ENCODE measurements at regions not wholly inside any gene's neighbourhood (a gene's known extent, or its start where the extent isn't known, plus 50 kb on each side); places are given as distances from the start of the nearest gene placed in this dataset.
"Not testable (repeated sequence)": the region's sequence is repeated elsewhere in the genome, so short reads cannot be mapped to it uniquely, and the experiment has no call there.

DNA sequence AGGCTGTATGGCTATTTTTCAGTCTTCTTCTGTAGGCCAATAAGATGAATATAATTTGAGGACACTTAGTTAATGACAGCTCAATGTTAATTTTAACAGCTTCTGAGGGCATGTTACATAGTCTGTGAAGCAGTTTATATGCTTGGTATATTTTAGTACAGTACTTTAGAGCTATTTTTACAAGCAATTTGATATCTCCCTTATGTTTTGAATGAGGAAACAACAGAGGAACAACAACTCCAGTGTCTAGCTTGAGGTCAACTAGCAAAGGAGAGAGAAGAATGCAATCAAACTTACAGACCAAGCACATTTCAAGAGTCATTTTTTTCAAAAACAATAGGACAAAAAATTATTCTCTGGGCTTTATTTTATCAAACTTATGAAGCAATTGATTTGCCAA is 469.1 kb upstream of the DCN start:
- no peak for DNase-seq

DNA sequence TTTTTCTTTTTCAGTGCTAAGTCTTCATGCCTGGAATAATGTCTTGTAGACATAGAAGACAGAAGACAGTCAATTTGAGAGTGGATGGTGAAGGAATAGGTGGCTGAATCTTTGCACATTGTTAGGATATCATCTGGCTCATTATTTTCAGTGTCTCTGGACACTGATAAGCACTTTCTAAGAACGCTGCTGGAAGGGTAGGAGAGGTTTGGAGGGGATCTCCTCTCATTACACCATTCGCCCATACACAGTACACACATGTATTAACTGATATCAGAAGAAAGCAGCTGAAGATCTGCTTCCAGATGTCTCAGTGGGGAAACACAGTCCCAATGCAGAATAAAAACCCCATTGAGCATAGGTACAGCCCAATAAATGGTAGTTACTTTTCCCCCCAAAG is 461.1 kb upstream of the DCN start:
- no peak for DNase-seq

DNA sequence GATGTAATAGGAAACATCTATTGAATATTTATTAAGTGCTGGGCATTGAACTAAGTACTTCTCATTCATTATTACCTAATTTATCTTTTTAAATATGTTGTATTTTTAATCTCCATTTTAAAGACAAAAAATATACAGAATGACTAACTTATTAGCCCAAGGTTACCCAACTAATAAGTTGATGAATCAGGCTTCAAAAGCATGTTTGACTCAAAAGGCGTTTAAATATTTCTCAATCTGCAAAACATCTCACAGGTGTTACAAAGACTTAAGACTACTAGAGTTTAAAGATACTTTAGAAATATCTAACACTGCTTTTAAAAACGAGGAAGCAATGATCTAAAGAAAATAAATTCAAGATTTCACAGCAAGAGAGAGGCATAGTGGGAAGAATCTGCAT is 457.4 kb upstream of the DCN start:
- DNase-seq = no peak

DNA sequence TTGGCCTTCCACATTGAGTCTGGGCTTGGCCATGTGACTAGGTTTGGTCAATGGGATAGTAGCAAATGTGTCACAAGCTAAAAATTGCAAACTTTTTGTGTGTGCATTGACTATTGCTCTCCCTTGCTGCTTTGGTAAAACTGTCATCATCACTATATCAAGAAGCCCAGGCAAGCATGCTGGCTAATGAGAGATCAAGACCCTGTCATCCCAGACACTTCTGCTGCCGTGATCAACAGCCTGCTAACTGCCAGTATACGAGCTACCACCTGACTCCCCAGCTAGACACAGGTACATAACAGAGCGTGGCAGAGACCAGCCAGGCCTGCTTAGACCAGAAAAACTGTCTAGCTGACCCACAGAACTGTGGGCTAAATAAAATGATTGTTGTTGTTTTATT is 456.7 kb upstream of the DCN start:
- no peak for DNase-seq

DNA sequence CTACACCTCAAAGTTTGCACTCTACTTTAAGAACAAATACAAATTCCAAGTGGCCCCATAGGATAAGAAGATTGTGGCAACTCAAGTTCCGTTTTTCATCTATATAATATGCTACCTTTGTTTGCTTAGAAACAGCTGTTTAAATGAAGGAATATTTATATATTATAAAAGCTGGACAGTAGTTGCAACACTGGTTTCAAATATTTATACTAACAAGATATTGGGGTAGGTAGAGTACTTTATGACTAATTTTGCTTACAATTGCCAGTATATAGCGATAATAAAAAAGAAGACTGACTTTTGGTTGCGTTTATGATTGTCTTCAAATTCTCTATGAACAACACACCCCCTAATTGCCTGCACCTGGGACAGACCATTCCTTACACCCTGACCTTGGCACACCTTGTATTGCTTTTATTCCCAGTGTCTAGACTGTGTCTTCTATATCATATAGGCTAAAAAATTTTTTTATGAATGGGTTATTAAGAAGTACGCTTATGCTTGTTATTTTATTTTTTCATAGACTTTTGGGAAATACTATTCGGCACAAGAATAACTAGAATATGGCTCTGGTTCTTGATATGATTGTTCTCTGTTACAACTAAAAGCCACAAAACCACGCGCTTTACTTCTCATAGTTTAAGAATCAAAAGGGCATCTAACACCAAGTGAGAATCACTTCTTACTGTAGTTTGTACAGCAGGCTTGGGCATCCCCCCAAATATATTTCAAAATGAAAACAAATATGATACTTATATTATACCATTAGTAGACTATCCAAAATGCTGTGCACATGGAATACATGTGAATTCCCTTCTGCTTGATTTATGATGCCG is 455.4 kb upstream of the DCN start:
- DNase-seq = no peak

DNA sequence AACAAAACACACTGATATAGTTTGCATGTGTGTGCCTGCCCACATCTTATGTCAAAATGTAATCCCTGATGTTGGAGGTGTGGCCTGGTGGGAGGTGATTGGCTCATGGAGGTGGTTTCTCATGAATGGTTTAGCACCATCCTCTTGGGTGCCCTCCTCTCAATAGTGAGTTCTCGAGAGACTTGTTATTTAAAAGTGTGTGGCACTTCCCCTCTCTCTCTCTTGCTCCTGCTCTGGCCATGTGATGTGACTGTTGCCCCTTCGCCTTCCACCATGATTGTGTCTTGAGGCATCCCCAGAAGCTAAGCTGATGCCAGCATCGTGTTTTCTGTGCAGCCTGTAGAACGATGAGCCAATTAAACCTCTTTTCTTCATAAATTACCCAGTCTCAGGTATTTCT is 454.1 kb upstream of the DCN start:
- no peak for DNase-seq

DNA sequence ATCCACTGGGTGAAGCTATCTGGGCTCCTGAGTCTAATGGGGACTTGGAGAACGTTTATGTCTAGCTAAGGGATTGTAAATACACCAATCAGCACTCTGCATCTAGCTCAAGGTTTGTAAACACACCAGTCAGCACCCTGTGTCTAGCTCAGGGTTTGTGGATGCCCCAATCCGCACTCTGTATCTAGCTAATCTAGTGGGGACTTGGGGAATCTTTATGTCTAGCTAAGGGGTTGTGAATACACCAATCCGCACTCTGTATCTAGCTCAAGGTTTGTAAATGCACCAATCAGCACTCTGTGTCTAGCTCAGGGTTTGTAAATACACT is 451.7 kb upstream of the DCN start:
- not testable (repeated sequence) for DNase-seq

DNA sequence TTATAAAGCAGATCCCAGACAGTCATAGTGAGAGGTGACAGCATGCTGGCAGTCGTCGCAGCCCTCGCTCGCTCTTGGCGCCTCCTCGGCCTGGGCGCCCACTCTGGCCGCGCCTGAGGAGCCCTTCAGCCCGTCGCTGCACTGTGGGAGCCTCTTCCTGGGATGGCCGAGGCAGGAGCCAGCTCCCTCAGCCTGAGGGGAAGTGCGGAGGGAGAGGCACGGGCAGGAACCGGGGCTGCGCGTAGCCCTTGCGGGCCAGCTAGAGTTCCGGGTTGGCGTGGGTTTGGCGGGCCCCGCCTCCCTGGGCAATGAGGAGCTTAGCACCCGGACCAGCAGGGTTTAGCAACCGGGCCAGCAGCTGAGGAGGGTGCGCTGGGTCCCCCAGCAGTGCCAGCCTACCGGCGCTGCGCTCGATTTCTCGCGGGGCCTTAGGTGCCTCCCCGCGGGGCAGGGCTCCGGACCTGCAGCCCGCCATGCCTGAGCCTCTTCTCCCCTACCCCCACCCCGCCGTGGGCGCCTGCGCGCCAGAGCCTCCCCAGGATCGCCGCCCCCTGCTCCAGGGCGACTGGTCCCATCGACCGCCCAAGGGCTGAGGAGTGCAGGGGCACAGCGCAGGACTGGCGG is 451.2 kb upstream of the DCN start:
- DNase-seq = no peak

DNA sequence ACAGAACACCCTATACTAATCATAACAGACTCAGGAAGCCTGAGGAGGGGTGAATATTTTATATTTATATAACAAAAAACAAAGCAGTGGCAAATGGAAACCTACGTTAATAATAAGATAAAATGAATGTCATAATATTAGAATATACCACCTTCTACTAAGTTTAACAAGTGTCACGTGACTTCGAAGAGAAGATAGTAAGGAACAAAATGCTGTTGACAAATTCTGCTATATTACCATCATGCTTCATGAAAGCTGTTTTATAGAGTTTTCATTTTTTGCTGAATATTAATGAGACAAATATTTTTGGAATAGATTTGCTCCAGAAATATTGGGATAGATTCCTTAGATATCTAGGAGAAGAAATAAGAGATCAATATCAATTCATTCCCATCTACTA is 450.6 kb upstream of the DCN start:
- no peak for DNase-seq

DNA sequence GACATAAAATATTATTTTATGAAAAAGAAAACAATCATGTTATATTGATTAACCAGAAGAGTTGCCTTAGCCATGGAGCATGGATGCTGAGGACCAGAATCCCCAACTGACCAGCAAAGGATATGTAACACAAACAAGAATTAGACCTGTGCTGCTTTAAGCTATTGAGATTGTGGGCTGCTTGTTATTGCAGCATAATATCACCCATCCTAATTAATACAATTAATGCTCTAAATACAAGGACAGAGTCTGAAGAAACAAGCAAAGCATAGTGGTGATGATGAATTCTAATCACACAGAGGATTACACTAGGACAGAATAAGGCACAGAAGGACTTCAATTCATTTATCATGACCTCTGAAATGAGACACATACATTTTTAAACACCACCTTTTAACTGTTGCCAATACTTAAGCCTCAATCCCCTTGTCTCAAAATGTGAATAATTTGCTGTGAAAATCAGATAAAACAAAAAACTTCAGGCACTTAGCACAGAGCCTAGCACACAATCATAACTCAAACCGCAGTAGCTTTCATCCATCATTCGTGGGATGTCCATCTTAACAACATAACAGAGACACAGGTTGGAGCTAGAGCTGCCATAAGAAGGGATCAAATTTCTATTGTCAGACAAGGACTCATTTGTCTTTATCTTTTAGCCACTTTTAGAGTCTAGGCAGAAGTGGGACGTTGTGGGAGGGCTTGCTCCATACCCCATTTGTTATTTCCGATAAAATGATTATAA is 449.6 kb upstream of the DCN start:
- DNase-seq = no peak

DNA sequence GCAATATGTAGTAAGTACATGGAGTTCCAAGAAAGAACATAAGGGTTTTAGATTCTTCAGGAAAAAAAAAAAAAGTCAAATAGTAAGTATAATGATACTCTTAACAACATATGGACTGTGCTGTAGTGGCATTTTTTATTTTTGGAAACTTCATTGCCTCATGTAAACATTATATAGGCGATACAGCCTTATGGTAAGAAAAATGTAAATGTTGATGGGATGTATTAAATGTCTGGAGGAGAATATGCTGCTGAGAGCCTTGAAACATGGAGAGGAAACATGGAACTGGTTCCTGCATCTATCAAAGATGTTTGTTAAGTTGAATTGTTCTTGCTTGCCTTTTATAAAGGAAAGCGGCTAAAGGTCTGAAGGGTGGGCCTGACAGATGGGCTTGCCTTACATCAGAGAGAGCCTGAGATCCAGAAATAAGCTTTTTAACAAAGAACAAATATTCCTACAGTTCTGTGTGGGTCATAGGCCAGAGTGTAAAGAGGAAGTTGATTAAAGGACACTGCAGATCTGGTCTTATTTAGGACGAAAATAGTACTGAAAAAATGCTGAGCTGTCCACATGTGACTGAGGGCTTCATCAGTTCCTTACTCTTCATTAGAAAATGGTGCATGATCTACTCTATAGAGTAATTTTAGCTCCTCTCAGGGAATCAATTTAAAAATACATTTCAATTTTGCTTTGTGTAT is 448.1 kb upstream of the DCN start:
- no peak for DNase-seq

DNA sequence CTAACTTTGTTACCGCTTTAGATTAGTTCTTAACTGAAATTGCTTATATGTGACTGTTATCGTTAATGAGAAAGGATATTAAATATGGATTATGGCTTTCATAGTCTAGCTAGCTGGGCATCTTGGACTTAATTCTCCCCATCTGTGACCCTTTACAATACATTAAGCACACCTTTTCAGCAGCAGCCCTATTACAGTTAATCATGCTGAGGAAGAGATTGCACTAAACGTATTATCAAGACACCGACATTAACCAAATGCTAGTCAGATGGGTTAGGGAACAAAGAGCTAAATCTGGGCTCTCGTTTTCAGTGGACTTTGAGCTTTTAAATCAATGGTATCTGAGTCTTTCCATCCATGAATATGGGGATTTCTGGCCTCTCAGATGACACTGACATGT is 447.5 kb upstream of the DCN start:
- no peak for DNase-seq

DNA sequence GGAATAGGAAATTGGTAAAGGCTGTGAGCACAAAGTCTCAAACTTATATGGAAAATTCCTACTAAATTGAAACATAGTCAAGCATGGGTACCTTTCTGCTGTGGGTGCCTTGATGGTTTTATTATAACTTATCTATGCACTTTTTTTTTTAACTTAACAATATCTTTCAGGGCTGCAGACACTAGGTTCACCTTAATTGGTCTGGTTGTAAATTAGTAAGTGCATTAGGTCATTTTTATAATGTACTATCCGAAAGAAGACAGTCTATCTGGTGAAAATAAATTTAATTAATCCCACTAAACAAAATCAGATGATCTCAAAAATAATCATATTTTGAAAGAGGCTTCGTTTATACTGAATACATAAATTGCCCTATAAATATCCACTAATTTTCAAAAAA is 446.8 kb upstream of the DCN start:
- no peak for DNase-seq

DNA sequence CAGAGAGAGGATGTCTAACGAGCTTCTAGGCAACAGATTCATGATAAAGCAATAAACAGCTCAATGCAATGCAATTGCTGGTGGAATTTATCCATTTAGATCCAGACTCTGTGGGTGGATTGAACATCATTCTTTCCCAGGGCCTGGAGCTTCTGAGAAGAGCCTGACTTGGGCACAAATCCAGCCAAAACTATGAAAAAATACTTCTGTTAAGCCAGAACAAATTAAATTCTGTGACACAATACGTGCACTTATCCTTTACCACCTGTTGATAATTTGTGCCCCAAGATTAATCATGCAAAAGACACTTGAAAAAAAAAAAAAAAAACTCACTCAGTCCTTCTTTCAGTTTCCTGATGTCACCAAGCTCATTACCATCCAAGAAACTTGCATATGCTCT is 446.0 kb upstream of the DCN start:
- DNase-seq = no peak

DNA sequence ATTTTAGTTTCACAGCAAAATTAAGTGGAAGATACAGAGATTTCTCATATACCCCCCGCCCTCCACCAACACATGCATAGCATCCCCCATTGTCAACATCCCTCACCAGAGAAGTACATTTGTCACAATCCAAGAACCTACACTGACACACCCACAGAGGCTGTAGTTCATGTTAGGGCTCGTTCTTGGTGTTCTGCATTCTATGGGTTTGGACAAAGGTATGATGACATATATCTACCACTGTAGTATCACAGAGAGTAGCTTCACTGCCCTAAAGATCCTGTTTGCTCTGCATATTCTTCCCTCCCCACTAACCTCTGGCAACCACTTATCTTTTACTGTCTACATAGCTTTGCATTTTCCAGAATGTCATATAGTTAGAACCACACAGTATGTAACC is 444.6 kb upstream of the DCN start:
- no peak for DNase-seq

DNA sequence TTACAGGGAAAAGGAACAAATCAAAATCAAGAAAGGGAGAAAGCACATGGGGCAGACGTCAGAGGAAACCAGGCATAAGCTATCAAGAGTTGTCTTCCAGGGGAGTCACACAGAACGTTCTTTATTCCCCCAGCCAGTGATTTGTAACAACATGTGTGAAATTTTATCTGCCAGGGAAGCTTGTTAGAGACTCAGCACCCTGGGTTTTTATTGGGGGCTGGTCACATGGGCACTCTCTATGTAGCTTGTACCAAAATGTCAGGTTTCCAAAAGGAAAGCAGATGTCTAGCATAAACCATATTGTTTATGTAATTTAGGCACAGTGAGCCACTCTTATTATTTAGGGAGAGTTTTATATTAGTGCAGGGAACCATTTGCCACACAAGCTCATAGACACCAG is 440.4 kb upstream of the DCN start:
- DNase-seq = no peak

DNA sequence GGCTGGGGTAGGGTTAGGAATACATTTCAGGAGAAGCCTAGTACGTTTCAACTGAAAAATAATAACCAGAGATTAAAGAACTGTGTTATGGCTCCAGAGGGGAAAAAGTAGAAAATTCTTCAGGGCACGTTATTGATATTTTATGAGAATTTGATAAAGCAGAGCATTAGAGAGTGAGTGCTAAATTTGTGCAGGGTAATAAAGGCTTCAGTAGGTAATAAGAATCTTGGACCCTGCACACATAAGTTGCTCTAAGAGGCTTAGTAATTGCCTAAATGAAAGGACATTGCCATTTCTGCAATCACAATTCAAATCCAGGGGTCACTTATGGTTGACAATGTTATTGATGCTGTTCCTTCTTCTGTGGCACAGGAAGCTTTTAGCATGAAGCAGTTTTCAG is 439.4 kb upstream of the DCN start:
- DNase-seq = no peak

DNA sequence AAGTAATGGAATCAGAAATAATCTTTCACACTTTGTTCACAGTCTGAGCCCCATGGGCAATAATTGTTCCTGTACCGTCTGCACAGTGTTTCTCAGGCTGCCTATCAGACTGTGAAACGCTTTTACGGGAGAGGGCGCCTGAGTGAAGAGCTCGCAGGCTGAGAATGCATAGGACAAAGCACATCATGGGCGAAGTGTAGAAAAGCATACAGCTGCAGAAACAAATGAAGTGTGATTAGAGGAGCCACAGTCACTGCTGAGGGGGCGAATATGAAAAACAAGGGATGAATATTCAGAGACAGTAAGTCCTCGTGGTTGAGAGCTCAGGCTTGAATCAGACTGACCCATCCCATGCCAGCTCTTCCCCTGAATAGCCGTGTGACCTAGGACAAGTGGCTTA is 438.4 kb upstream of the DCN start:
- DNase-seq = no peak

DNA sequence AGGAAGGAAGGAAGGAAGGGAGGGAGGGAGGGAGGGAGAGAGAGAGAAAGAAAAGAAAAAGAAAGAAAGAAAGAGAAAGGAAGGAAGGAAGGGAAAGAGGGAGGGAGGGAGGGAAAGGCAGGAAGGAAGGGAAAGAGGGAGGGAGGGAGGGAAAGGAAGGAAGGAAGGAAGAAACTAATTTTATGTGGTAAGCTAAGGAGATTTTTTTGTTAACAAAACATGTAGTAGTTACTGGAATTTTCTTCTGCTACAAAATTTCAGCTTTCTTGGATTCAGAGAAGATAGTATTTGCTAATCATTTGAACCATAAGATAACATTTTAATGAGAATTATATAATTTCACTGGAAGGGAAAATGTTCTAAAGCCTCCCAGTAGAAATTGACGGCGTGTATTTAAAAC is 437.8 kb upstream of the DCN start:
- no peak for DNase-seq

DNA sequence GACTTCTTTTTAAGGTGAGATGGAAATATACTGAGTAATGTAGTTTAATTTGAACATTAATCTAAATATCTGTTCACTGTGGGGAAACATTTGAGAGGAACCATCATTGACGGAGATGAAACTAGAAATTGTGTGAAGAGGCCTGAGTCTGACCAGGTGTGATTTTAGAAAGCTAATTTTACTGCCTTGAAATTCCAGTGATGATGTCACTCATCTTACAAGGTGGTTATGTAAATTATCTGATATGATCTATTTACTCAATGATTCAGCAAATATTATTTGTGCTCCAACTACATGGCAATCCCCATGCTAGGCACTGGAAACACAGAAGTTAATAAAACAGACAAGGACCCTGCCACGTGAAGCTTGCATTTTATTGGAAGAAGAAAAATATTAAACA is 435.7 kb upstream of the DCN start:
- no peak for DNase-seq

DNA sequence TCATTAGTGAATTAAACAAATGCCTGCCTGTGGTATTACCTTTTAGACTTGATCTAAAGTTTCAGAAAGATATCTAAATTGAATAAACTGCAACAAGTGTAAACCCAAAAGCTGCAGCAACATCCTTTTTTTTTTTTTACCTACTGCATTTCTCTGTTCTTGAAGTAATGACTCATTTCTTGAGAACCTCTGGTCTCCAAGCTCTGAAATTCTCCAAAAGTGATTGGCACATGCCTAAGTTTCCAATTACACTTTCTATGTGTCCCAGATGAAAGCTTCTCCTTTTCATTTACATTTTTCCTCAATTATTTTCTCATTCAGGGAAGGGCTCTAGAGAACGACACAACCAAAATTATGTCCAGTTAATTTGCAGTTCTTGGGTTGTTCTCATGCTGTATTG is 435.2 kb upstream of the DCN start:
- DNase-seq = no peak

DNA sequence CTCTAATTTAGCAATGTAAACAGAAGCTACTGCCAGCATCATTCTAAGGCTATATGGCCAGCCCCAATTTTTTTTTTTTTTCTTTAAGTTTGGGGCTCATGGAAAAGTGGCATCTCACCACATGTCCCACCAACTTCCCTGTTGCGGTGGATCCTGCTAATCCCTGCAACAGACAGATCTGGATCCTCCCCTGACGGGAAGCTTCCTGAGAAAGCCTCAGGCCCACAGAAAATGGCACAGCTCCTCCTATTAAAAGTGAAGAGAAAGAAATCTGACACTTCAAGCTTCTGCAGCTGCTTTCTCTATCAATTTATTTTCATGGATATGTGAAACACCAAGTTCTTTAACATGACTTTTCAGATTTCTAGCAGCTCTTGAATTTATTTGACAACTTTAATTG is 433.8 kb upstream of the DCN start:
- no peak for DNase-seq

DNA sequence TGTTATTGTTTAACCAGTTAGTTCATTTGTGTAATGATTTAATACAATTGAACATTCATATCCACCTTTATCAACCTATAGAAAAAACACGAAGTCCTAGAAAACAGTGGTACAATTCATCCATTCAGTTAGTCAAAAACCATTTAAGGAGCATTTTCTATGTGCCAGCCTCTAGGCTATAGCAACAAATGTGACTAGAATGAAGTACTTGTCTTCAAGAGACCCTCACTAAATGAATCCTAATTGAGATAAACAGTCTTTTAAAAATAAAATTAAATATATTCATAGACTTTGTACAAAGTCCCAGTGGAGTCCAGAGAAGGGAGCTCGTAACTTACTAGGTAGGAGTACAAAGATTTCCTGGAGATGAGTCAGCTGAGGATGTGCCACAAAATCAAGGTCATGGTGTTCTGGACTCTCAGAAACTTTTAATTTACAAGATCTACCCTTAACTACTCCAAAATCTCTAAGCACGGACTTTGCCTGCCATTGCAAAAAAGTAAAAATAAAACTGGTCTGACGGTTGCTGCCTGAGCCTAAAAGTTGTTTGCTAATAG is 430.7 kb upstream of the DCN start:
- no peak for DNase-seq

DNA sequence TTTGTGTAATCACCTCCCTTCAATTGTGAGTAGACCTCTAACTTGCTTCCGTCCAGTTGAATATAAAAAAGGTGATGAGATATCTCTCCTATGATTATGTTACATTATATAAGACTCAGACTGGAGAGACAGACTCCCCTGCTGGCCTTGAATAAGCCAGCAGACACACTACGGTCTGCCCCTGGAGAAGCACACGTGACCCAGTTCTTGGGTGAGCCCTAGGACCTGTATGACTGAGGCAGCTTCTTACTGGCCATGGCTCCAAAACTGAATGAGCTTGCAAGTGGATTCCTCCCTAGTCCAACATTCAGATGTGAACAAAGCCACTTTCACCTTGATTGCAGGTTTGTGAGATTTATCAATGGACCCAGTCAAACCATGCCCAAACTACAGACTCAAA is 427.9 kb upstream of the DCN start:
- DNase-seq = no peak

Measured in stimulated activated CD4-positive, alpha-beta T cell treated with anti-CD3 and anti-CD28 coated beads, Interleukin-2, amount 100 ng/mL, for 48 hours (primary cell).